ENCODE measurements at regions not wholly inside any gene's neighbourhood (a gene's known extent, or its start where the extent isn't known, plus 50 kb on each side); places are given as distances from the start of the nearest gene placed in this dataset.

GRCh38 chr20:60794674-60795073, 457.4 kb upstream of the CDH4 start:
- no peak overlapping the region for H3K4me3 Mint-ChIP-seq
- Histone ChIP-seq H3K4me1 (ENCODE audit: insufficient read depth, low read length) (no peaks in the 10 kb centered on the region), H3K4me3 (ENCODE audit: low read length) (no peak overlapping the region), H3K27me3 (ENCODE audit: control insufficient read depth in 1 of 2, insufficient read depth in 2 of 2, low read length in 2 of 2) (peaks cover 0 to 3% of the 10 kb centered on the region in 2 experiments), H3K36me3 (ENCODE audit: insufficient read depth, low read length) (no peaks in the 10 kb centered on the region), H3K9me3 (ENCODE audit: control insufficient read depth in 1 of 2, insufficient read depth in 1 of 2, low read length in 2 of 2) (peaks cover 0 to 14% of the 10 kb centered on the region in 2 experiments), H3K27ac (ENCODE audit: low read depth in 1 of 2, low read length in 2 of 2) (no peak overlapping the region)
- DNase-seq (no peak), ATAC-seq (ENCODE audit: poor library complexity) (no peak)
- intact Hi-C loops (cut with DNase I, micrococcal nuclease) = no loop called here
- H3K9me3 Mint-ChIP-seq = peaks cover 5% of the 10 kb centered on the region
- H3K36me3 Mint-ChIP-seq (ENCODE audit: low read depth) = no peaks in the 10 kb centered on the region
- no peaks in the 10 kb centered on the region for H3K4me1 Mint-ChIP-seq (ENCODE audit: low read depth)
- peaks cover 29% of the 10 kb centered on the region for H3K27me3 Mint-ChIP-seq
- no peak for TF ChIP-seq CTCF (IDR thresholded peaks at IDR 0.05)
- ChIA-PET CTCF (no interaction called here), POLR2A (no interaction called here)
- no peak overlapping the region for H3K27ac Mint-ChIP-seq

- H3K4me1 ChIP-seq (ENCODE audit: insufficient read depth, low read length) = no peaks in the 10 kb centered on the region
- peaks cover 0 to 3% of the 10 kb centered on the region in 2 experiments for H3K27me3 ChIP-seq (ENCODE audit: control insufficient read depth in 1 of 2, insufficient read depth in 2 of 2, low read length in 2 of 2)
- ChIA-PET POLR2A (no interaction called here), CTCF (interaction anchor here (1.3 kb wide), 1 partner anchor 17 kb away, joined by 3 read pairs; no protein-coding TSS in a partner anchor)
- no peak for ATAC-seq (ENCODE audit: poor library complexity)
- no peak for DNase-seq
- Mint-ChIP-seq H3K4me1 (ENCODE audit: low read depth) (no peaks in the 10 kb centered on the region), H3K9me3 (peaks cover 9% of the 10 kb centered on the region), H3K27ac (no peak overlapping the region), H3K36me3 (ENCODE audit: low read depth) (no peaks in the 10 kb centered on the region), H3K27me3 (peaks cover 29% of the 10 kb centered on the region), H3K4me3 (no peak overlapping the region)
- no peaks in the 10 kb centered on the region for H3K36me3 ChIP-seq (ENCODE audit: insufficient read depth, low read length)
- H3K4me3 ChIP-seq (ENCODE audit: low read length) = no peak overlapping the region
- no peak for TF ChIP-seq CTCF (IDR thresholded peaks at IDR 0.05)
- intact Hi-C loops (cut with DNase I, micrococcal nuclease) = no loop called here
- peaks cover 0 to 12% of the 10 kb centered on the region in 2 experiments for H3K9me3 ChIP-seq (ENCODE audit: control insufficient read depth in 1 of 2, insufficient read depth in 1 of 2, low read length in 2 of 2)
- H3K27ac ChIP-seq (ENCODE audit: low read depth in 1 of 2, low read length in 2 of 2) = no peak overlapping the region
These were observed 456.4 kb upstream of the CDH4 start for GRCh38 chr20:60795651-60796050.

GRCh38 chr20:60800185-60800584, 451.9 kb upstream of the CDH4 start:
- Mint-ChIP-seq H3K4me1 (ENCODE audit: low read depth) (no peaks in the 10 kb centered on the region), H3K9me3 (peaks cover 11% of the 10 kb centered on the region), H3K36me3 (ENCODE audit: low read depth) (no peaks in the 10 kb centered on the region), H3K27me3 (peaks cover 18% of the 10 kb centered on the region), H3K27ac (no peak overlapping the region), H3K4me3 (no peak overlapping the region)
- Histone ChIP-seq H3K27ac (ENCODE audit: low read depth in 1 of 2, low read length in 2 of 2) (no peak overlapping the region), H3K4me3 (ENCODE audit: low read length) (no peak overlapping the region), H3K36me3 (ENCODE audit: insufficient read depth, low read length) (no peaks in the 10 kb centered on the region), H3K27me3 (ENCODE audit: control insufficient read depth in 1 of 2, insufficient read depth in 2 of 2, low read length in 2 of 2) (no peaks in the 10 kb centered on the region), H3K4me1 (ENCODE audit: insufficient read depth, low read length) (no peaks in the 10 kb centered on the region), H3K9me3 (ENCODE audit: control insufficient read depth in 1 of 2, insufficient read depth in 1 of 2, low read length in 2 of 2) (peaks cover 0 to 5% of the 10 kb centered on the region in 2 experiments)
- ATAC-seq (ENCODE audit: poor library complexity) = no peak
- ChIA-PET POLR2A (no interaction called here), CTCF (no interaction called here)
- no peak for DNase-seq
- intact Hi-C loops (cut with DNase I, micrococcal nuclease) = no loop called here
- TF ChIP-seq CTCF (IDR thresholded peaks at IDR 0.05) = no peak

All from CD4-positive, alpha-beta T cell (primary cell).